Fibroblast of pulmonary artery (primary cell): ENCODE measurements at regions not wholly inside any gene's neighbourhood (a gene's known extent, or its start where the extent isn't known, plus 50 kb on each side); places are given as distances from the start of the nearest gene placed in this dataset.

Experiments used
- DNase-seq: peaks from one replicate; pipeline ENCODE4 v3.0.0-alpha.2; 2010; ENCODE audit warnings: low read depth
- H3K4me3 ChIP-seq: replicated peaks from 2 replicates; pipeline ENCODE4 v1.5.1; 2011; ENCODE audit warnings: low read depth, mild to moderate bottlenecking, control low read depth, low read length, moderate library complexity
- TF ChIP-seq, protein P1 (sequence below): IDR thresholded peaks from 2 replicates; pipeline ENCODE4 v1.5.1; 2011; ENCODE audit warnings: mild to moderate bottlenecking, control low read depth, low read length, inconsistent platforms; ENCODE audit errors: missing control alignments

DNA sequence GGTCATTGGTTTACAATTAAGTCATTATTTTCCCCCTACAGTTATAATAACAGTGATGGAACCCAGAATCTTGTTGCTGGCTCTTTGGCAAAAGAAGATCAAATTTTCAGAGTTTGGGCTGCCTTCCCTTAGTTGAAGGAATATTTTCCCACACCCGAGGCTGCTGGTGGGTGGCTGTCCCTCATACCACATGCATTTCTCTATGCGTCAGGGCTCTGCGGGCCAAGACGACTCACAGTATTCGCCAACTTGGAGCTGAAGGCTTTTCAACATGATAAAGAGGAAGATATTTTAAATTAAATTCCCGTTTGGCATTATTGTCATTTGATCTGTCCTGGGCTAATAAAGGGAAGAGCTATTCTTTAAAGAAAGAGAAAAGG is 102.2 kb upstream of the SASH1 start:
- H3K4me3 ChIP-seq: no peak overlapping the region
- DNase-seq: peak; percentile 77

DNA sequence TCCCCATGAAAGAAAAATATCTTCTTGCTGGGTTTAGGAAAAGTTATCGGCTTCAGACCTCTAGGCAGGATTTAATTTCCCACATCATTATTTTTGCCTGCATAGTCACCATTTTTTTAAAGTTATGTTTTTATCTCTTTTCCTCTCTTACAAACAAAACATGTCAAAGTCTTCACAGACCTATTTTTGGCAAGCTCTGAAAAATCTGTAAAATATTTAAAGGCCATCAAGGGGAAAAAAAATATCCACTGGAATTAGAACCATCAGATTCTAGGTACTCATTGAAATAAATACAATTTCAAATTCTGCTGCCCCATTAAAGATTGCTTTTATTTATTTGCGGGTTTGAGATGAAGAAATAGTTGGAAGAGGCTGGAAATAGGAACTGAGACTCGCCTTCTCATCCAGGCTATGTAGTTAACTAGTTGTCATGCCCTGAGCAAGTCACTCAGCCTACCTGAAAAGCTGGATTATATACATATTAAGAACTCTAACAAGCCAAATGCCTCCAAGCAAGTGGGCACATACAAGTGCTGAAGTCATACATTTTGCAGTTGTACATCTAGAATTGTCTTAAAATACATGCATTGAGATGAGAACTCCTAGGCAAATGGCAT is 101.7 kb upstream of the SASH1 start:
- no peak overlapping the region for H3K4me3 ChIP-seq
- TF ChIP-seq, protein P1, sequence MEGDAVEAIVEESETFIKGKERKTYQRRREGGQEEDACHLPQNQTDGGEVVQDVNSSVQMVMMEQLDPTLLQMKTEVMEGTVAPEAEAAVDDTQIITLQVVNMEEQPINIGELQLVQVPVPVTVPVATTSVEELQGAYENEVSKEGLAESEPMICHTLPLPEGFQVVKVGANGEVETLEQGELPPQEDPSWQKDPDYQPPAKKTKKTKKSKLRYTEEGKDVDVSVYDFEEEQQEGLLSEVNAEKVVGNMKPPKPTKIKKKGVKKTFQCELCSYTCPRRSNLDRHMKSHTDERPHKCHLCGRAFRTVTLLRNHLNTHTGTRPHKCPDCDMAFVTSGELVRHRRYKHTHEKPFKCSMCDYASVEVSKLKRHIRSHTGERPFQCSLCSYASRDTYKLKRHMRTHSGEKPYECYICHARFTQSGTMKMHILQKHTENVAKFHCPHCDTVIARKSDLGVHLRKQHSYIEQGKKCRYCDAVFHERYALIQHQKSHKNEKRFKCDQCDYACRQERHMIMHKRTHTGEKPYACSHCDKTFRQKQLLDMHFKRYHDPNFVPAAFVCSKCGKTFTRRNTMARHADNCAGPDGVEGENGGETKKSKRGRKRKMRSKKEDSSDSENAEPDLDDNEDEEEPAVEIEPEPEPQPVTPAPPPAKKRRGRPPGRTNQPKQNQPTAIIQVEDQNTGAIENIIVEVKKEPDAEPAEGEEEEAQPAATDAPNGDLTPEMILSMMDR: no peak
- DNase-seq: peak; percentile 36

More for the DNA sequence above, 102.2 kb upstream of the SASH1 start:
- TF ChIP-seq, protein P1: no peak

DNA sequence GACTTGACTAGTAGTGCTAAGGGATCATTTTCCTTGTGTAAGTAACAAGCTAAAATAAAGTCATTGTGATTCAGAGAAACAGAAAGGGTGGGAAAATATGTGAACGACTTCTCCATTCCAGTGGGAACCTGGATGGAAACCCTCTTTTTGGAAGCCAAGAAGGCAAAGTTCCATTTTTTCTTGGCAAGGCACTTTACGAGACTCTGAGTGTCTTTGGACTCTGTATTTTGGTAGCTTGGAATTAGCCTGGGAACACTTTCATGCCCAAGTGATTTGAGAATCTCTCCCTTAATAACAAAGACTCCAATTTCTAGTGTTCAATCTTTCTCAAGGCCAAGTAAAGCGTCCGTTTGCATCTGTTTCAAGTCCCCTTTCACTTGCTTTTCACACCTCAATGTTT is 100.5 kb upstream of the SASH1 start:
- TF ChIP-seq, protein P1: no peak
- no peak for DNase-seq
- H3K4me3 ChIP-seq: no peak overlapping the region

DNA sequence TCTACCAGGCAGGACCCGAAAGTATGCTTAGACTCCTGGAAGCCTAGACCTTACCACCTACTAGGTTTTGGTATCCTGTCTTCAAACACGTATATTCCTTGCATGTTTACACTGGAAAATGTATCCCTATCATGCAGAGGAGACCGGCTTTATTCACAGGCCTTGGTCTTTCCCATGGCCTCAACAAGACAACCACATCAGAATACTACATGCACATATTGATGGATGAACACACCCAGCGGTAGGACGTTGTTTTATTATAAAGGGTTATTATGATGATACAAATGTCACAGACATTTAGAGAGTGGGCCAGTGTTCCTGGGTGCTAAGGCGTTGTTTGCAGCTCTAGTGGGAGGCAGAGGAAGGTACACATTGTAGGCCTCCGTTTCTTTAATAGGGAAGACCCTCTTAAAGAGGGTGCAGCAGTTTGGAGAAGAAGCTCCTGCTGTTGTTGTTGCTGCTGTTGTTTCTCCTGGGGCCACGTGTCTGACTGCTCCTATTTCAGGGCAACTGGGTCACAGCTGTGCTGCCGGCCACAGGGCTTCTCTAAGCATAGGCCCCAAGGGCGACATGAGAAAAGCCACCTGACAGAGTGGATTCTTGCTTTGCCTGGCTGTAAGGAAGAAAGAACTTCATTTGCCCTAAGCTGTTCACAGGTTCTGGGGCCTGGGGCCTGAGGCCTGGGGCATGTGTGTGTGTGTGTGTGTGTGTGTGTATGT is 98.3 kb upstream of the SASH1 start:
- TF ChIP-seq, protein P1: no peak
- no peak for DNase-seq
- no peak overlapping the region for H3K4me3 ChIP-seq

DNA sequence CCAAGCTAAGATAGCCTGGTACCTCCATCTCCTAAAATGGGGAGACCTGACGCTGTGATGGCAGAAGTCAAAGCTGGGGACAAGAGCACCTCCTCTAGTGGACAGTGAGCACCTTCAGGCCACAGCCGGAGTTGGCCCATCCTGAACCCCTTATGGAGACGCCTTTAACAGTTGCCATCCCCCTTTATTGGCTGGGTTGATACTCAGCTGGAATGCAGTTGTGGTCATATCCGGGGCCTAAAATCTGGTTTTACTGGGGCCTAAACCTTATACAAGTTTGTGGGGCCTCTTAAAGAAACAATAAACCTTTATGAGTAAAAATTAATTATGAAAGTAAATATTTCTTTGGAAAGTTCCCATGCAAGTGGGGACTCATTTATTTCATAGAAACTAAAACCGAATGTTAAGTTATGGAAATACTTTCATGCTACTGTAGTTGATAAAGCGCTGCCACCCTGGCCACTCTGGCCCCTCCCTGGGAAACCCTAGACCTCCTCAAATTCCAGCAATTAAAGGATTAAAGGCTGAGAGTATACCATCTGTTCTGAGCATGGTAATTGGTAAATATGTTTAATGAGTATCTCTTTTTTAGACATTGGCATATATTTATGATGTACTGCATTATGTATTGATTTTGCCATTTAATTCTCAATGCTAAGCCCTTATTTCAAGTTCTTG is 95.1 kb upstream of the SASH1 start:
- no peak overlapping the region for H3K4me3 ChIP-seq
- TF ChIP-seq, protein P1: no peak
- no peak for DNase-seq

DNA sequence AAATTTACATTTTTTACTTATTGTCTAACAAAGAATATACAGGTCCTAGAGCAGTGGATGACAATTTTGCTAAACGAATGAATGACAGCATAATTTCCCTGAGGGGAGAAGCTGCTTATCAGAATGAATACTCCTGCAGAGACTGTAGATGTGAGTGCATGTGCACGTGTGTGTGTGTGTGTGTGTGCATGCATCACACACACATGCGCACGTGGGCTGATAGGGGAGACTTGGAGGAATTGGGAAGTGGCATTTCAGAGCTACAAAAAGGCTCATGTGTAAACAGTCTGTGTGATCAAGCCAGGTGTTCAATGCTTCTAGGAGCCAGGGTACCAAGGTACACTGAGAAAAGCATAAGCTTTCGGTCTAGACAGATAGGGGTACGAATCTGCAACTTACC is 93.5 kb upstream of the SASH1 start:
- no peak overlapping the region for H3K4me3 ChIP-seq
- TF ChIP-seq, protein P1: no peak
- DNase-seq: no peak
